PC-9 (cell line): ENCODE measurements at regions not wholly inside any gene's neighbourhood (a gene's known extent, or its start where the extent isn't known, plus 50 kb on each side); places are given as distances from the start of the nearest gene placed in this dataset.

Source experiments
- EZH2 ChIP-seq: fragments of 200-600 bp; sonication (generic); IDR thresholded peaks from 2 replicates; pipeline ENCODE4 v1.8.0; 2017; ENCODE audit warnings: antibody characterized with exemption, low read depth
- TF ChIP-seq, protein P1 (sequence below): fragments of 200-600 bp; sonication (generic); conservative IDR thresholded peaks from 2 replicates; pipeline ENCODE4 v1.6.1; 2017; ENCODE audit warnings: mixed run types, antibody characterized with exemption, mild to moderate bottlenecking, moderate library complexity

DNA sequence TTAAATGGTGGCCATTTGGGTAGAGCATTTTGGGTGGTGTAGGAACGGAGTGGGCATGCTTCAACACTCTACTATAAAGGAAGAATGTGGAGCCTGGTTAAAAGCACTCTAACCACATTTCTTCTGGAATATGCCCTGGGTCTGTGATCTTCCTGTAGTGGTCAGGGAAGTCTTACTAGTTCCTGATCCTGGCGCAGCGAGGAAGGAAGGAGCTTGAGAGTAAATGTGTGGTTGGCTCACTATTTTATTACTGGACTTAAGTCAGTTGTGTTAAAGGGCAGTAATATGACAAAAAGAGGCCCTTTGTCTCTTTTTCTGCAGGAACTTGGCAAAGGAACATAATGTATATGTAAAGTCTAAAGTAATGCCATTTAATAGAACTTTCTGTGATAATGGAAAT is 197.6 kb upstream of the ZPLD1 start:
- TF ChIP-seq, protein P1, sequence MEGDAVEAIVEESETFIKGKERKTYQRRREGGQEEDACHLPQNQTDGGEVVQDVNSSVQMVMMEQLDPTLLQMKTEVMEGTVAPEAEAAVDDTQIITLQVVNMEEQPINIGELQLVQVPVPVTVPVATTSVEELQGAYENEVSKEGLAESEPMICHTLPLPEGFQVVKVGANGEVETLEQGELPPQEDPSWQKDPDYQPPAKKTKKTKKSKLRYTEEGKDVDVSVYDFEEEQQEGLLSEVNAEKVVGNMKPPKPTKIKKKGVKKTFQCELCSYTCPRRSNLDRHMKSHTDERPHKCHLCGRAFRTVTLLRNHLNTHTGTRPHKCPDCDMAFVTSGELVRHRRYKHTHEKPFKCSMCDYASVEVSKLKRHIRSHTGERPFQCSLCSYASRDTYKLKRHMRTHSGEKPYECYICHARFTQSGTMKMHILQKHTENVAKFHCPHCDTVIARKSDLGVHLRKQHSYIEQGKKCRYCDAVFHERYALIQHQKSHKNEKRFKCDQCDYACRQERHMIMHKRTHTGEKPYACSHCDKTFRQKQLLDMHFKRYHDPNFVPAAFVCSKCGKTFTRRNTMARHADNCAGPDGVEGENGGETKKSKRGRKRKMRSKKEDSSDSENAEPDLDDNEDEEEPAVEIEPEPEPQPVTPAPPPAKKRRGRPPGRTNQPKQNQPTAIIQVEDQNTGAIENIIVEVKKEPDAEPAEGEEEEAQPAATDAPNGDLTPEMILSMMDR: no peak
- TF ChIP-seq EZH2: no peak
